GM19395 (cell line): ENCODE measurements at regions not wholly inside any gene's neighbourhood (a gene's known extent, or its start where the extent isn't known, plus 50 kb on each side); places are given as distances from the start of the nearest gene placed in this dataset.

ENCODE experiments used
- ATAC-seq: cut with Tn5 transposase; IDR thresholded peaks from one replicate; pipeline ENCODE4 v1.9.1; 2021; ENCODE audit warnings: mild to moderate bottlenecking, moderate library complexity; ENCODE audit not compliant: unreplicated experiment

GRCh38 chr20:50416269-50417022 lies 93.7 kb upstream of the PTPN1 start:
- ATAC-seq, result no peak

- ATAC-seq, result no peak
These were observed 93.2 kb upstream of the PTPN1 start for GRCh38 chr20:50417023-50417329.

- no peak for ATAC-seq
These were observed 92.5 kb upstream of the PTPN1 start for GRCh38 chr20:50417484-50418235.

- ATAC-seq, result no peak
These were observed 91.1 kb upstream of the PTPN1 start for GRCh38 chr20:50418890-50419642.

- no peak for ATAC-seq
These were observed 89.8 kb upstream of the PTPN1 start for GRCh38 chr20:50420380-50420779.

- ATAC-seq, result no peak
These were observed 88.5 kb upstream of the PTPN1 start for GRCh38 chr20:50421356-50422340.

GRCh38 chr20:50423758-50424157 lies 86.4 kb upstream of the PTPN1 start:
- no peak for ATAC-seq

GRCh38 chr20:50425076-50425475 lies 85.1 kb upstream of the PTPN1 start:
- no peak for ATAC-seq

GRCh38 chr20:50426866-50427718 lies 83.1 kb upstream of the PTPN1 start:
- ATAC-seq, result no peak

GRCh38 chr20:50427719-50428083 lies 82.5 kb upstream of the PTPN1 start:
- ATAC-seq, result no peak

GRCh38 chr20:50428097-50428828 lies 81.9 kb upstream of the PTPN1 start:
- no peak for ATAC-seq

- ATAC-seq, result no peak
These were observed 80.8 kb upstream of the PTPN1 start for GRCh38 chr20:50429412-50429811.

GRCh38 chr20:50431066-50431450 lies 79.1 kb upstream of the PTPN1 start:
- ATAC-seq, result no peak

GRCh38 chr20:50433001-50433761 lies 77.0 kb upstream of the PTPN1 start:
- ATAC-seq, result no peak

GRCh38 chr20:50434321-50434652 lies 75.9 kb upstream of the PTPN1 start:
- no peak for ATAC-seq

GRCh38 chr20:50434653-50435396 lies 75.4 kb upstream of the PTPN1 start:
- no peak for ATAC-seq

- no peak for ATAC-seq
These were observed 74.7 kb upstream of the PTPN1 start for GRCh38 chr20:50435397-50436051.
